ENCODE measurements at regions not wholly inside any gene's neighbourhood (a gene's known extent, or its start where the extent isn't known, plus 50 kb on each side); places are given as distances from the start of the nearest gene placed in this dataset.
A peak's percentile ranks its signal among the peaks of the same experiment; 100 is the strongest.

- no peak for TF ChIP-seq POLR2A (IDR thresholded peaks at IDR 0.05)
- no peak for TF ChIP-seq CTCF (IDR thresholded peaks at IDR 0.05)
- TF ChIP-seq POLR2AphosphoS5 (IDR thresholded peaks at IDR 0.05), result no peak
- TF ChIP-seq EP300 (IDR thresholded peaks at IDR 0.05), result peak in 1 of 4 donors; percentile 3
These were observed 242.8 kb upstream of the TCF21 start for GRCh38 chr6:133645966-133646740.

Measured in sigmoid colon (tissue), 4 donors.